NCI-H2029 treated with DMSO at 0.1 percent for 48 hours (cell line): ENCODE measurements at regions not wholly inside any gene's neighbourhood (a gene's known extent, or its start where the extent isn't known, plus 50 kb on each side); places are given as distances from the start of the nearest gene placed in this dataset.
"Not testable (repeated sequence)": the region's sequence is repeated elsewhere in the genome, so short reads cannot be mapped to it uniquely, and the experiment has no call there.

Experiments used
- DNase-seq: peaks from one replicate; lab custom pipeline; 2025; lab: John Stamatoyannopoulos, UW

- no peak for DNase-seq
Measured at GRCh38 chr1:87398641-87399040, 70.0 kb downstream of the LMO4 start.

GRCh38 chr1:87399264-87399663 is 70.6 kb downstream of the LMO4 start:
- peak; percentile 100 for DNase-seq

GRCh38 chr1:87399701-87400100 is 71.0 kb downstream of the LMO4 start:
- DNase-seq, result no peak

GRCh38 chr1:87400813-87401212 is 72.1 kb downstream of the LMO4 start:
- no peak for DNase-seq

- DNase-seq, result no peak
Measured at GRCh38 chr1:87402241-87403002, 73.7 kb downstream of the LMO4 start.

- no peak for DNase-seq
Measured at GRCh38 chr1:87403061-87403820, 74.6 kb downstream of the LMO4 start.

- DNase-seq, result no peak
Measured at GRCh38 chr1:87404296-87404695, 75.6 kb downstream of the LMO4 start.

- no peak for DNase-seq
Measured at GRCh38 chr1:87408665-87409248, 80.1 kb downstream of the LMO4 start.

- DNase-seq, result peak; percentile 91
Measured at GRCh38 chr1:87410776-87411480, 82.2 kb downstream of the LMO4 start.

- not testable (repeated sequence) for DNase-seq
Measured at GRCh38 chr1:87413846-87414245, 85.2 kb downstream of the LMO4 start.

- DNase-seq, result no peak
Measured at GRCh38 chr1:87418048-87418447, 89.4 kb downstream of the LMO4 start.

GRCh38 chr1:87421809-87422208 is 93.1 kb downstream of the LMO4 start:
- no peak for DNase-seq

GRCh38 chr1:87424541-87424940 is 95.9 kb downstream of the LMO4 start:
- no peak for DNase-seq

- DNase-seq, result no peak
Measured at GRCh38 chr1:87426463-87427249, 98.0 kb downstream of the LMO4 start.

- DNase-seq, result no peak
Measured at GRCh38 chr1:87428367-87428766, 99.7 kb downstream of the LMO4 start.

GRCh38 chr1:87428883-87429282 is 100.2 kb downstream of the LMO4 start:
- DNase-seq, result no peak

GRCh38 chr1:87432685-87433084 is 104.0 kb downstream of the LMO4 start:
- DNase-seq, result no peak

GRCh38 chr1:87433101-87433500 is 104.4 kb downstream of the LMO4 start:
- not testable (repeated sequence) for DNase-seq

GRCh38 chr1:87435484-87435883 is 106.8 kb downstream of the LMO4 start:
- DNase-seq, result no peak

- not testable (repeated sequence) for DNase-seq
Measured at GRCh38 chr1:87436115-87436514, 107.4 kb downstream of the LMO4 start.

GRCh38 chr1:87436534-87436933 is 107.9 kb downstream of the LMO4 start:
- DNase-seq, result no peak
